Muscle layer of colon (tissue), 2 donors: ENCODE measurements at regions not wholly inside any gene's neighbourhood (a gene's known extent, or its start where the extent isn't known, plus 50 kb on each side); places are given as distances from the start of the nearest gene placed in this dataset.

ENCODE experiments used
- H3K27ac ChIP-seq: one replicate; pipeline ENCODE4 v1.7.0; 2013; ENCODE audit warnings: low read depth, mild to moderate bottlenecking, low read length, moderate library complexity
- H3K27me3 ChIP-seq, 2 donors: one replicate each; pipeline ENCODE4 v1.7.0; 2013; ENCODE audit warnings: low read length in 2 of 2, mild to moderate bottlenecking in 2 of 2; ENCODE audit not compliant: insufficient read depth in 2 of 2, control insufficient read depth in 1 of 2
- H3K36me3 ChIP-seq: one replicate; pipeline ENCODE4 v1.7.0; 2013; ENCODE audit warnings: mild to moderate bottlenecking, low read length; ENCODE audit not compliant: insufficient read depth
- H3K4me1 ChIP-seq: one replicate; pipeline ENCODE4 v1.7.0; 2013; ENCODE audit warnings: mild to moderate bottlenecking, low read length; ENCODE audit not compliant: insufficient read depth
- H3K4me3 ChIP-seq, 2 donors: one replicate each; pipeline ENCODE4 v1.7.0; 2013; ENCODE audit warnings: low read length in 2 of 2, low read depth in 1 of 2, mild to moderate bottlenecking in 1 of 2, moderate library complexity in 1 of 2
- H3K9ac ChIP-seq: one replicate; pipeline ENCODE4 v1.7.0; 2013; ENCODE audit warnings: low read length
- H3K9me3 ChIP-seq: one replicate; pipeline ENCODE4 v1.7.0; 2013; ENCODE audit warnings: mild to moderate bottlenecking, low read length
- donor health status: abdominal sarcoma.
- donor health status: Adenocarcinoma of cecum.

GRCh38 chr1:218205721-218206120, 79.4 kb upstream of the RRP15 start:
- Histone ChIP-seq H3K27me3 (no peaks in the 10 kb centered on the region), H3K4me1 (no peaks in the 10 kb centered on the region), H3K36me3 (no peaks in the 10 kb centered on the region), H3K9ac (no peak overlapping the region), H3K4me3 (no peak overlapping the region), H3K27ac (no peak overlapping the region), H3K9me3 (no peaks in the 10 kb centered on the region)

- no peak overlapping the region for H3K9ac ChIP-seq
- H3K27ac ChIP-seq: no peak overlapping the region
- no peaks in the 10 kb centered on the region for H3K27me3 ChIP-seq
- H3K4me1 ChIP-seq: no peaks in the 10 kb centered on the region
- no peaks in the 10 kb centered on the region for H3K36me3 ChIP-seq
- H3K4me3 ChIP-seq: no peak overlapping the region
- no peaks in the 10 kb centered on the region for H3K9me3 ChIP-seq
These were observed 77.9 kb upstream of the RRP15 start for GRCh38 chr1:218207194-218207593.

DNA sequence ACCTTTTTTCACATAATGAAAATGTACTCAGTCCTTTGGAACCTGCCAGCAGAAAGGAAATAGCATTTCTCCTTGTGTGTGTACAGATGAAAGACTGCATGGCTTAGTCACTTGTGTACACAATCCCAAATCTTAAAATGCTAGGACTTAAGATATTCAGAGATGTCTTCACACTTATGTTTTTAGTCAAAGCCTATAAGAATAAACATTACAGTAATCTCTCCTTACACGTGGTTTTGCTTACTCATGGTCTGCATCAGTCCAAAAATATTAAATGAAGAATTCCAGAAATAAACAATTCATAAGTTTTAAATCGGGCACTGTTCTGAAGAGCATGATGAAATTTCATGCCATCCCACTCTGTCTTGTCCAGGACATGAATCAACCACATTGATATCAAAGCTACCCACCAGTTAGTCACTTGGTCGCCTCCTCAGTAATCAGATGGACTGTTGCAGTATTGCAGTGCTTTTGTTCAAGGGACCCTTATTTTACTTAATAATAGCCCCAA, 75.7 kb upstream of the RRP15 start:
- H3K4me1 ChIP-seq: no peaks in the 10 kb centered on the region
- no peaks in the 10 kb centered on the region for H3K9me3 ChIP-seq
- H3K36me3 ChIP-seq: no peaks in the 10 kb centered on the region
- no peak overlapping the region for H3K9ac ChIP-seq
- H3K27me3 ChIP-seq: no peaks in the 10 kb centered on the region
- H3K4me3 ChIP-seq: no peak overlapping the region
- no peak overlapping the region for H3K27ac ChIP-seq

DNA sequence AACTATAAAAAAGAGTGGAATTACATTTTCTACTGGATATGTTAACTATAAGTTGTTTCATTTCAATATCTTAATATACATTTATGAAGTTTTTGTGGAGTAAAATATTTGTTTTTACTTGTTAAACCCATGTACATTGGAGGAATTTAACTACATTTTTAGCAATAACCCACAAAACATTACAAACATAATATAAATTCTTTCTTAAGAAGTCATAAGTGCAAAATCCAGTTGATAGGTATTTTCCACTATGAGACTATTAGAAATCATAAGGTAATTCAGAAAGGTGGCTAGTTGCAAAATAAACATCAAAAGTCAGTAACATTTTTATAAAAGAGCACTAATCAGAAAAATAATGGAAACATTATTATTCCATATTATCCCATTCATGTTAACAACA, 73.9 kb upstream of the RRP15 start:
- H3K9me3 ChIP-seq: no peaks in the 10 kb centered on the region
- H3K36me3 ChIP-seq: no peaks in the 10 kb centered on the region
- H3K4me1 ChIP-seq: no peaks in the 10 kb centered on the region
- no peak overlapping the region for H3K9ac ChIP-seq
- H3K4me3 ChIP-seq: no peak overlapping the region
- H3K27ac ChIP-seq: no peak overlapping the region
- no peaks in the 10 kb centered on the region for H3K27me3 ChIP-seq

DNA sequence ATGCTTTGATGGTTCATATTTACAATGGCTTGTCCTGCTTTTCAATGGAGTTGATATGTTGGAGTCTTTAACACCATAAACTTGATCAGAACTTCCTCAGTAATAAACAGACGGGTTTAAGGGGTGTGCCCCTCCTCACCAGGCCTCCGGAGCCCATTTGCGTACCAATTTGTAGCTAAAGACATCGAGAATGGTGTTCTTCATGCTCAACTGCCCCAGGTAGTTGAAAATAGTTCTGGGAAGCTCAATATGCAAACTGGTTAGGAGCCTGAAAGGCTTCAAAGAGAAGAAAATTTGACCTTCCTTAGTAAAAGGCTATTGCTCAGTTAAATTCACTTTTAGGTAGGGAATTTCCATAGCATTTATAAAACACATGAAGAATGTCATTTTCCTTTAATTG, 68.1 kb upstream of the RRP15 start:
- Histone ChIP-seq H3K36me3 (no peaks in the 10 kb centered on the region), H3K9me3 (no peaks in the 10 kb centered on the region), H3K9ac (no peak overlapping the region), H3K27me3 (no peaks in the 10 kb centered on the region), H3K4me1 (no peaks in the 10 kb centered on the region), H3K27ac (no peak overlapping the region), H3K4me3 (no peak overlapping the region)

- Histone ChIP-seq H3K9ac (no peak overlapping the region), H3K9me3 (no peaks in the 10 kb centered on the region), H3K36me3 (no peaks in the 10 kb centered on the region), H3K4me1 (no peaks in the 10 kb centered on the region), H3K4me3 (no peak overlapping the region), H3K27me3 (no peaks in the 10 kb centered on the region), H3K27ac (no peak overlapping the region)
These were observed 65.6 kb upstream of the RRP15 start for GRCh38 chr1:218219460-218219859.

- H3K27ac ChIP-seq: no peak overlapping the region
- no peaks in the 10 kb centered on the region for H3K4me1 ChIP-seq
- H3K9ac ChIP-seq: no peak overlapping the region
- no peak overlapping the region for H3K4me3 ChIP-seq
- no peaks in the 10 kb centered on the region for H3K36me3 ChIP-seq
- H3K27me3 ChIP-seq: no peaks in the 10 kb centered on the region
- no peaks in the 10 kb centered on the region for H3K9me3 ChIP-seq
These were observed 61.0 kb upstream of the RRP15 start for GRCh38 chr1:218224101-218224500.

DNA sequence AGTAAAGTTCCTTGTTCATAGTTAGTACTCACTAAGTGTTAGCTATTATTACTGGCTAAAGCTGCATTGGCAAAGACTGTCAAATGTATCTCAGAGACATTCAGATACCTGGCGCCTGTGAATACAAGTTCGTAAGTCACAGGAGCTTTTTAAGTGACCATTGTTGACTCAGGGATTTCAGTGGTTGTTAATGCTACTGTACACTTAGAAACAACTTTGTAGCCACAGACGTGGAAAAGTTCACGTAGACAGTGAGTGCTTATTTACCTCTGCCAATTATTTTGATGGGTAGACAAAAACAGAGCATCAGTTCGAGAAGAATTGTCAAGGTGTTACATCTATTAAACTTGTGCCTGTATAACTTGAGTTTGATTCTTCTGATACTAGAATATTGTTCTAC, 59.1 kb upstream of the RRP15 start:
- Histone ChIP-seq H3K9me3 (no peaks in the 10 kb centered on the region), H3K27me3 (no peaks in the 10 kb centered on the region), H3K4me1 (no peaks in the 10 kb centered on the region), H3K27ac (no peak overlapping the region), H3K36me3 (no peaks in the 10 kb centered on the region), H3K4me3 (no peak overlapping the region), H3K9ac (no peak overlapping the region)
